ENCODE measurements at regions not wholly inside any gene's neighbourhood (a gene's known extent, or its start where the extent isn't known, plus 50 kb on each side); places are given as distances from the start of the nearest gene placed in this dataset.

GRCh38 chr11:113628912-113629311, 77.2 kb downstream of the TMPRSS5 start:
- Mint-ChIP-seq H3K9me3 (no peaks in the 10 kb centered on the region), H3K4me1 (peaks cover 41% of the 10 kb centered on the region), H3K27ac (peak overlapping the region; percentile 88), H3K4me3 (no peak overlapping the region), H3K27me3 (ENCODE audit: low read depth) (peaks cover 63% of the 10 kb centered on the region), H3K36me3 (no peaks in the 10 kb centered on the region)
- CTCF ChIA-PET = interaction anchor here (0.6 to 1.4 kb wide), 7 partner anchors 15 to 145 kb away, joined by 3 to 7 read pairs (median 5); partner anchors contain the start of gene ZW10
- POLR2A ChIA-PET = interaction anchor here (0.7 kb wide), 2 partner anchors 10 to 646 kb away, joined by 3 to 10 read pairs; no protein-coding TSS in a partner anchor
- DNase-seq (ENCODE audit: low spot score) (peak; percentile 54), ATAC-seq (peak; percentile 99)
- no peak for TF ChIP-seq NFATC4 (CRISPR knock-in tag; IDR thresholded peaks at IDR 0.05)
- no peak for TF ChIP-seq CBFB (CRISPR knock-in tag; IDR thresholded peaks at IDR 0.05; ENCODE audit: low read depth)
- no peak for TF ChIP-seq HMGA2 (CRISPR knock-in tag; IDR thresholded peaks at IDR 0.05)
- no peak for TF ChIP-seq JUN (CRISPR knock-in tag; IDR thresholded peaks at IDR 0.05)
- TF ChIP-seq ETV6 (CRISPR knock-in tag; IDR thresholded peaks at IDR 0.05) = peak; percentile 77; the same call in 1 of the 2 replicates
- peak; percentile 96 for TF ChIP-seq ZNF423 (CRISPR knock-in tag; IDR thresholded peaks at IDR 0.05)
- TF ChIP-seq KAT7 (CRISPR knock-in tag; IDR thresholded peaks at IDR 0.05; ENCODE audit: borderline replicate concordance) = no peak
- no peak for TF ChIP-seq NR3C1 (CRISPR knock-in tag; conservative IDR thresholded peaks at IDR 0.05; ENCODE audit: low read depth)
- TF ChIP-seq IRF1 (CRISPR knock-in tag; IDR thresholded peaks at IDR 0.05) = no peak
- TF ChIP-seq, protein P1, sequence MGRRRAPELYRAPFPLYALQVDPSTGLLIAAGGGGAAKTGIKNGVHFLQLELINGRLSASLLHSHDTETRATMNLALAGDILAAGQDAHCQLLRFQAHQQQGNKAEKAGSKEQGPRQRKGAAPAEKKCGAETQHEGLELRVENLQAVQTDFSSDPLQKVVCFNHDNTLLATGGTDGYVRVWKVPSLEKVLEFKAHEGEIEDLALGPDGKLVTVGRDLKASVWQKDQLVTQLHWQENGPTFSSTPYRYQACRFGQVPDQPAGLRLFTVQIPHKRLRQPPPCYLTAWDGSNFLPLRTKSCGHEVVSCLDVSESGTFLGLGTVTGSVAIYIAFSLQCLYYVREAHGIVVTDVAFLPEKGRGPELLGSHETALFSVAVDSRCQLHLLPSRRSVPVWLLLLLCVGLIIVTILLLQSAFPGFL (CRISPR knock-in tag; IDR thresholded peaks at IDR 0.05; ENCODE audit: borderline replicate concordance) = no peak
- peak; percentile 23; the same call in 1 of the 2 replicates for TF ChIP-seq NFYB (CRISPR knock-in tag; conservative IDR thresholded peaks at IDR 0.05; ENCODE audit: low read depth)
- peak; percentile 80; the same call in 1 of the 2 replicates for TF ChIP-seq ZBTB43 (CRISPR knock-in tag; IDR thresholded peaks at IDR 0.05)
- no peak for TF ChIP-seq ZNF396 (CRISPR knock-in tag; IDR thresholded peaks at IDR 0.05; ENCODE audit: borderline replicate concordance)
- TF ChIP-seq HMGXB4 (CRISPR knock-in tag; IDR thresholded peaks at IDR 0.05) = no peak
- TF ChIP-seq, protein P2, sequence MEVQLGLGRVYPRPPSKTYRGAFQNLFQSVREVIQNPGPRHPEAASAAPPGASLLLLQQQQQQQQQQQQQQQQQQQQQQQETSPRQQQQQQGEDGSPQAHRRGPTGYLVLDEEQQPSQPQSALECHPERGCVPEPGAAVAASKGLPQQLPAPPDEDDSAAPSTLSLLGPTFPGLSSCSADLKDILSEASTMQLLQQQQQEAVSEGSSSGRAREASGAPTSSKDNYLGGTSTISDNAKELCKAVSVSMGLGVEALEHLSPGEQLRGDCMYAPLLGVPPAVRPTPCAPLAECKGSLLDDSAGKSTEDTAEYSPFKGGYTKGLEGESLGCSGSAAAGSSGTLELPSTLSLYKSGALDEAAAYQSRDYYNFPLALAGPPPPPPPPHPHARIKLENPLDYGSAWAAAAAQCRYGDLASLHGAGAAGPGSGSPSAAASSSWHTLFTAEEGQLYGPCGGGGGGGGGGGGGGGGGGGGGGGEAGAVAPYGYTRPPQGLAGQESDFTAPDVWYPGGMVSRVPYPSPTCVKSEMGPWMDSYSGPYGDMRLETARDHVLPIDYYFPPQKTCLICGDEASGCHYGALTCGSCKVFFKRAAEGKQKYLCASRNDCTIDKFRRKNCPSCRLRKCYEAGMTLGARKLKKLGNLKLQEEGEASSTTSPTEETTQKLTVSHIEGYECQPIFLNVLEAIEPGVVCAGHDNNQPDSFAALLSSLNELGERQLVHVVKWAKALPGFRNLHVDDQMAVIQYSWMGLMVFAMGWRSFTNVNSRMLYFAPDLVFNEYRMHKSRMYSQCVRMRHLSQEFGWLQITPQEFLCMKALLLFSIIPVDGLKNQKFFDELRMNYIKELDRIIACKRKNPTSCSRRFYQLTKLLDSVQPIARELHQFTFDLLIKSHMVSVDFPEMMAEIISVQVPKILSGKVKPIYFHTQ (CRISPR knock-in tag; IDR thresholded peaks at IDR 0.05) = 0 out of 2 replicates have a peak, but pooled peaks have one; percentile 51
- TF ChIP-seq ZNF263 (CRISPR knock-in tag; IDR thresholded peaks at IDR 0.05; ENCODE audit: low read depth) = no peak
- TF ChIP-seq ATF3 (CRISPR knock-in tag; conservative IDR thresholded peaks at IDR 0.05) = no peak
- TF ChIP-seq, protein P3, sequence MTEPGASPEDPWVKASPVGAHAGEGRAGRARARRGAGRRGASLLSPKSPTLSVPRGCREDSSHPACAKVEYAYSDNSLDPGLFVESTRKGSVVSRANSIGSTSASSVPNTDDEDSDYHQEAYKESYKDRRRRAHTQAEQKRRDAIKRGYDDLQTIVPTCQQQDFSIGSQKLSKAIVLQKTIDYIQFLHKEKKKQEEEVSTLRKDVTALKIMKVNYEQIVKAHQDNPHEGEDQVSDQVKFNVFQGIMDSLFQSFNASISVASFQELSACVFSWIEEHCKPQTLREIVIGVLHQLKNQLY (CRISPR knock-in tag; IDR thresholded peaks at IDR 0.05) = no peak
- no peak for TF ChIP-seq SMAD3 (CRISPR knock-in tag; IDR thresholded peaks at IDR 0.05; ENCODE audit: borderline replicate concordance)
- TF ChIP-seq, protein P4, sequence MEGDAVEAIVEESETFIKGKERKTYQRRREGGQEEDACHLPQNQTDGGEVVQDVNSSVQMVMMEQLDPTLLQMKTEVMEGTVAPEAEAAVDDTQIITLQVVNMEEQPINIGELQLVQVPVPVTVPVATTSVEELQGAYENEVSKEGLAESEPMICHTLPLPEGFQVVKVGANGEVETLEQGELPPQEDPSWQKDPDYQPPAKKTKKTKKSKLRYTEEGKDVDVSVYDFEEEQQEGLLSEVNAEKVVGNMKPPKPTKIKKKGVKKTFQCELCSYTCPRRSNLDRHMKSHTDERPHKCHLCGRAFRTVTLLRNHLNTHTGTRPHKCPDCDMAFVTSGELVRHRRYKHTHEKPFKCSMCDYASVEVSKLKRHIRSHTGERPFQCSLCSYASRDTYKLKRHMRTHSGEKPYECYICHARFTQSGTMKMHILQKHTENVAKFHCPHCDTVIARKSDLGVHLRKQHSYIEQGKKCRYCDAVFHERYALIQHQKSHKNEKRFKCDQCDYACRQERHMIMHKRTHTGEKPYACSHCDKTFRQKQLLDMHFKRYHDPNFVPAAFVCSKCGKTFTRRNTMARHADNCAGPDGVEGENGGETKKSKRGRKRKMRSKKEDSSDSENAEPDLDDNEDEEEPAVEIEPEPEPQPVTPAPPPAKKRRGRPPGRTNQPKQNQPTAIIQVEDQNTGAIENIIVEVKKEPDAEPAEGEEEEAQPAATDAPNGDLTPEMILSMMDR (IDR thresholded peaks at IDR 0.05) = no peak
- TF ChIP-seq ZMAT4 (CRISPR knock-in tag; IDR thresholded peaks at IDR 0.05) = peak; percentile 69
- no peak for TF ChIP-seq EMX1 (CRISPR knock-in tag; IDR thresholded peaks at IDR 0.05)
- TF ChIP-seq GTF2I (CRISPR knock-in tag; conservative IDR thresholded peaks at IDR 0.05) = no peak
- no peak for TF ChIP-seq ZNF219 (CRISPR knock-in tag; IDR thresholded peaks at IDR 0.05; ENCODE audit: borderline replicate concordance)
- no peak for TF ChIP-seq JAZF1 (CRISPR knock-in tag; IDR thresholded peaks at IDR 0.05)
- no peak for TF ChIP-seq ERG (CRISPR knock-in tag; IDR thresholded peaks at IDR 0.05)
